ENCODE measurements at regions not wholly inside any gene's neighbourhood (a gene's known extent, or its start where the extent isn't known, plus 50 kb on each side); places are given as distances from the start of the nearest gene placed in this dataset.

DNA sequence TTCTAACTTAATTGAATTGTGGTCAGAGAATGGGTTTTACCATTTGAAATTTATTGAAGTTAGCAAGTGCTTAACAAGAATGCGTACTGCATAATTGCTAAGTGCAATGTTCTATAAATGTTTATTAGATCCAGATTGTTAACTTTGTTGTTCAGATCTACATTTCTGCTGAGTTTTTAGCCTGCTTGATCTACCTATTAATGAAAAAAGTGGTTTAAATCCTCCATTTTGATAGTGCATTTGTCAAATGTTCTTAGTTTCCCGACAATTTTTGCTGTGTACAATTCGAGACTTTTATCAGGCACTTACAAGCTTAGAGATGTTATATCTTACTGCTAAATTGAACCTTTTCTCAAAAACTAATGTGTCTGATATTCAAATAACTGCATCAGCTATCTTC is 156.4 kb upstream of the ADCY1 start:
- Histone ChIP-seq H3K79me2 (replicated peaks; ENCODE audit: insufficient read depth) (no peaks in the 10 kb centered on the region), H2AFZ (peak overlapping the region; percentile 47; the same call in 1 of the 2 replicates), H3K36me3 (ENCODE audit: insufficient read depth) (no peaks in the 10 kb centered on the region), H3K27ac (ENCODE audit: low read depth) (no peak overlapping the region), H4K20me1 (replicated peaks; ENCODE audit: insufficient read depth) (no peaks in the 10 kb centered on the region), H3K4me2 (no peak overlapping the region), H3K4me1 (ENCODE audit: insufficient read depth) (no peaks in the 10 kb centered on the region), H3K4me3 (no peak overlapping the region), H3K9me2 (ENCODE audit: insufficient read depth) (no peaks in the 10 kb centered on the region), H3F3A (replicated peaks; ENCODE audit: low read depth) (no peaks in the 10 kb centered on the region), H3K27me3 (ENCODE audit: insufficient read depth) (no peaks in the 10 kb centered on the region)
- no peaks in the 10 kb centered on the region for H3K4me1 Mint-ChIP-seq
- TF ChIP-seq, protein P1, sequence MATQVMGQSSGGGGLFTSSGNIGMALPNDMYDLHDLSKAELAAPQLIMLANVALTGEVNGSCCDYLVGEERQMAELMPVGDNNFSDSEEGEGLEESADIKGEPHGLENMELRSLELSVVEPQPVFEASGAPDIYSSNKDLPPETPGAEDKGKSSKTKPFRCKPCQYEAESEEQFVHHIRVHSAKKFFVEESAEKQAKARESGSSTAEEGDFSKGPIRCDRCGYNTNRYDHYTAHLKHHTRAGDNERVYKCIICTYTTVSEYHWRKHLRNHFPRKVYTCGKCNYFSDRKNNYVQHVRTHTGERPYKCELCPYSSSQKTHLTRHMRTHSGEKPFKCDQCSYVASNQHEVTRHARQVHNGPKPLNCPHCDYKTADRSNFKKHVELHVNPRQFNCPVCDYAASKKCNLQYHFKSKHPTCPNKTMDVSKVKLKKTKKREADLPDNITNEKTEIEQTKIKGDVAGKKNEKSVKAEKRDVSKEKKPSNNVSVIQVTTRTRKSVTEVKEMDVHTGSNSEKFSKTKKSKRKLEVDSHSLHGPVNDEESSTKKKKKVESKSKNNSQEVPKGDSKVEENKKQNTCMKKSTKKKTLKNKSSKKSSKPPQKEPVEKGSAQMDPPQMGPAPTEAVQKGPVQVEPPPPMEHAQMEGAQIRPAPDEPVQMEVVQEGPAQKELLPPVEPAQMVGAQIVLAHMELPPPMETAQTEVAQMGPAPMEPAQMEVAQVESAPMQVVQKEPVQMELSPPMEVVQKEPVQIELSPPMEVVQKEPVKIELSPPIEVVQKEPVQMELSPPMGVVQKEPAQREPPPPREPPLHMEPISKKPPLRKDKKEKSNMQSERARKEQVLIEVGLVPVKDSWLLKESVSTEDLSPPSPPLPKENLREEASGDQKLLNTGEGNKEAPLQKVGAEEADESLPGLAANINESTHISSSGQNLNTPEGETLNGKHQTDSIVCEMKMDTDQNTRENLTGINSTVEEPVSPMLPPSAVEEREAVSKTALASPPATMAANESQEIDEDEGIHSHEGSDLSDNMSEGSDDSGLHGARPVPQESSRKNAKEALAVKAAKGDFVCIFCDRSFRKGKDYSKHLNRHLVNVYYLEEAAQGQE (IDR thresholded peaks at IDR 0.05; ENCODE audit: unreplicated experiment): no peak
- TF ChIP-seq ZNF462 (CRISPR knock-in tag; IDR thresholded peaks at IDR 0.05) (no peak), JUNB (IDR thresholded peaks at IDR 0.05; ENCODE audit: unreplicated experiment) (no peak), NANOG (IDR thresholded peaks at IDR 0.05; ENCODE audit: borderline replicate concordance) (no peak), EZH2phosphoT487 (IDR thresholded peaks at IDR 0.05; ENCODE audit: unreplicated experiment) (no peak), POLR2AphosphoS5 (IDR thresholded peaks at IDR 0.05; ENCODE audit: low read depth) (no peak), CREB1 (CRISPR knock-in tag; IDR thresholded peaks at IDR 0.05; ENCODE audit: low read depth) (no peak), ZNF114 (CRISPR knock-in tag; IDR thresholded peaks at IDR 0.05) (no peak), STAT1 (IDR thresholded peaks at IDR 0.05; ENCODE audit: unreplicated experiment) (no peak), EZH2 (IDR thresholded peaks at IDR 0.05; ENCODE audit: low read depth, unreplicated experiment) (no peak), ZNF331 (CRISPR knock-in tag; IDR thresholded peaks at IDR 0.05; ENCODE audit: low read depth) (no peak)
- TF ChIP-seq, protein P2, sequence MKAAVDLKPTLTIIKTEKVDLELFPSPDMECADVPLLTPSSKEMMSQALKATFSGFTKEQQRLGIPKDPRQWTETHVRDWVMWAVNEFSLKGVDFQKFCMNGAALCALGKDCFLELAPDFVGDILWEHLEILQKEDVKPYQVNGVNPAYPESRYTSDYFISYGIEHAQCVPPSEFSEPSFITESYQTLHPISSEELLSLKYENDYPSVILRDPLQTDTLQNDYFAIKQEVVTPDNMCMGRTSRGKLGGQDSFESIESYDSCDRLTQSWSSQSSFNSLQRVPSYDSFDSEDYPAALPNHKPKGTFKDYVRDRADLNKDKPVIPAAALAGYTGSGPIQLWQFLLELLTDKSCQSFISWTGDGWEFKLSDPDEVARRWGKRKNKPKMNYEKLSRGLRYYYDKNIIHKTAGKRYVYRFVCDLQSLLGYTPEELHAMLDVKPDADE (IDR thresholded peaks at IDR 0.05): no peak
- TF ChIP-seq, protein P3, sequence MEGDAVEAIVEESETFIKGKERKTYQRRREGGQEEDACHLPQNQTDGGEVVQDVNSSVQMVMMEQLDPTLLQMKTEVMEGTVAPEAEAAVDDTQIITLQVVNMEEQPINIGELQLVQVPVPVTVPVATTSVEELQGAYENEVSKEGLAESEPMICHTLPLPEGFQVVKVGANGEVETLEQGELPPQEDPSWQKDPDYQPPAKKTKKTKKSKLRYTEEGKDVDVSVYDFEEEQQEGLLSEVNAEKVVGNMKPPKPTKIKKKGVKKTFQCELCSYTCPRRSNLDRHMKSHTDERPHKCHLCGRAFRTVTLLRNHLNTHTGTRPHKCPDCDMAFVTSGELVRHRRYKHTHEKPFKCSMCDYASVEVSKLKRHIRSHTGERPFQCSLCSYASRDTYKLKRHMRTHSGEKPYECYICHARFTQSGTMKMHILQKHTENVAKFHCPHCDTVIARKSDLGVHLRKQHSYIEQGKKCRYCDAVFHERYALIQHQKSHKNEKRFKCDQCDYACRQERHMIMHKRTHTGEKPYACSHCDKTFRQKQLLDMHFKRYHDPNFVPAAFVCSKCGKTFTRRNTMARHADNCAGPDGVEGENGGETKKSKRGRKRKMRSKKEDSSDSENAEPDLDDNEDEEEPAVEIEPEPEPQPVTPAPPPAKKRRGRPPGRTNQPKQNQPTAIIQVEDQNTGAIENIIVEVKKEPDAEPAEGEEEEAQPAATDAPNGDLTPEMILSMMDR (conservative IDR thresholded peaks at IDR 0.05; ENCODE audit: low read depth in 2 of 2): no peak
- no peaks in the 10 kb centered on the region; the same call in 2 of the 3 replicates for H3K36me3 Mint-ChIP-seq (ENCODE audit: low read depth)
- no peaks in the 10 kb centered on the region for H3K27me3 Mint-ChIP-seq (ENCODE audit: insufficient read depth, low read depth, poor library complexity)
- H3K27ac Mint-ChIP-seq: no peak overlapping the region
- DNase-seq (ENCODE audit: low spot score): no peak
- no peak overlapping the region for H3K4me3 Mint-ChIP-seq
- no peaks in the 10 kb centered on the region for H3K9me3 Mint-ChIP-seq
- ATAC-seq: no peak

Measured in GM23338 (cell line).